ENCODE measurements at regions not wholly inside any gene's neighbourhood (a gene's known extent, or its start where the extent isn't known, plus 50 kb on each side); places are given as distances from the start of the nearest gene placed in this dataset.

GRCh38 chr4:3656416-3657356, 109.5 kb upstream of the ADRA2C start:
- intact Hi-C loops (cut with DNase I): no loop called here
- no peak for DNase-seq (ENCODE audit: low spot score)

- intact Hi-C loops (cut with DNase I): no loop called here
- DNase-seq (ENCODE audit: low spot score): no peak
Observed at GRCh38 chr4:3655963-3656362, 110.2 kb upstream of the ADRA2C start.

GRCh38 chr4:3655485-3655884, 110.7 kb upstream of the ADRA2C start:
- intact Hi-C loops (cut with DNase I): no loop called here

GRCh38 chr4:3654036-3654807, 112.0 kb upstream of the ADRA2C start:
- no peak for DNase-seq (ENCODE audit: low spot score)
- intact Hi-C loops (cut with DNase I): no loop called here

More at GRCh38 chr4:3655485-3655884, 110.7 kb upstream of the ADRA2C start:
- DNase-seq (ENCODE audit: low spot score): no peak

GRCh38 chr4:3652586-3652985, 113.6 kb upstream of the ADRA2C start:
- intact Hi-C loops (cut with DNase I): no loop called here

GRCh38 chr4:3651267-3651845, 114.8 kb upstream of the ADRA2C start:
- no peak for DNase-seq (ENCODE audit: low spot score)
- intact Hi-C loops (cut with DNase I): no loop called here

More at GRCh38 chr4:3652586-3652985, 113.6 kb upstream of the ADRA2C start:
- no peak for DNase-seq (ENCODE audit: low spot score)

- no peak for DNase-seq (ENCODE audit: low spot score)
- intact Hi-C loops (cut with DNase I): no loop called here
Observed at GRCh38 chr4:3649491-3649890, 116.7 kb upstream of the ADRA2C start.

GRCh38 chr4:3648731-3649130, 116.5 kb upstream of the LRPAP1 start:
- no peak for DNase-seq (ENCODE audit: low spot score)
- intact Hi-C loops (cut with DNase I): no loop called here

GRCh38 chr4:3648195-3648594, 116.0 kb upstream of the LRPAP1 start:
- no peak for DNase-seq (ENCODE audit: low spot score)

GRCh38 chr4:3647421-3647820, 115.2 kb upstream of the LRPAP1 start:
- intact Hi-C loops (cut with DNase I): no loop called here
- DNase-seq (ENCODE audit: low spot score): no peak

More at GRCh38 chr4:3648195-3648594, 116.0 kb upstream of the LRPAP1 start:
- intact Hi-C loops (cut with DNase I): no loop called here

- intact Hi-C loops (cut with DNase I): no loop called here
- no peak for DNase-seq (ENCODE audit: low spot score)
Observed at GRCh38 chr4:3645711-3646679, 113.8 kb upstream of the LRPAP1 start.

GRCh38 chr4:3644849-3645627, 112.8 kb upstream of the LRPAP1 start:
- intact Hi-C loops (cut with DNase I): no loop called here
- no peak for DNase-seq (ENCODE audit: low spot score)

- intact Hi-C loops (cut with DNase I): no loop called here
- no peak for DNase-seq (ENCODE audit: low spot score)
Observed at GRCh38 chr4:3643518-3644433, 111.6 kb upstream of the LRPAP1 start.

- intact Hi-C loops (cut with DNase I): no loop called here
- no peak for DNase-seq (ENCODE audit: low spot score)
Observed at GRCh38 chr4:3642806-3643517, 110.7 kb upstream of the LRPAP1 start.

GRCh38 chr4:3642056-3642630, 109.9 kb upstream of the LRPAP1 start:
- intact Hi-C loops (cut with DNase I): no loop called here
- no peak for DNase-seq (ENCODE audit: low spot score)

GRCh38 chr4:3641501-3641900, 109.3 kb upstream of the LRPAP1 start:
- intact Hi-C loops (cut with DNase I): no loop called here
- no peak for DNase-seq (ENCODE audit: low spot score)

All from cardiac septum (tissue), 1 donor.